Amniotic stem cell (primary cell): ENCODE measurements at regions not wholly inside any gene's neighbourhood (a gene's known extent, or its start where the extent isn't known, plus 50 kb on each side); places are given as distances from the start of the nearest gene placed in this dataset.
A peak's percentile ranks its signal among the peaks of the same experiment; 100 is the strongest.

Experiments
- DNase-seq: peaks from one replicate; lab custom pipeline; 2025; lab: John Stamatoyannopoulos, UW

GRCh38 chr4:146998157-146998556 is 52.5 kb upstream of the TTC29 start:
- DNase-seq = no peak

GRCh38 chr4:147003956-147004809 is 58.5 kb upstream of the TTC29 start:
- DNase-seq = no peak

GRCh38 chr4:147006229-147006628 is 60.6 kb upstream of the TTC29 start:
- no peak for DNase-seq

GRCh38 chr4:147009875-147010274 is 64.2 kb upstream of the TTC29 start:
- DNase-seq = no peak

GRCh38 chr4:147011411-147011810 is 65.7 kb upstream of the TTC29 start:
- no peak for DNase-seq

- no peak for DNase-seq
These were observed 66.5 kb upstream of the TTC29 start for GRCh38 chr4:147012059-147012707.

GRCh38 chr4:147014946-147015345 is 69.3 kb upstream of the TTC29 start:
- no peak for DNase-seq

- DNase-seq = no peak
These were observed 69.8 kb upstream of the TTC29 start for GRCh38 chr4:147015491-147015890.

- DNase-seq = no peak
These were observed 71.4 kb upstream of the TTC29 start for GRCh38 chr4:147017081-147017480.

GRCh38 chr4:147019091-147019490 is 73.4 kb upstream of the TTC29 start:
- peak; percentile 51 for DNase-seq

- DNase-seq = no peak
These were observed 74.8 kb upstream of the TTC29 start for GRCh38 chr4:147020456-147020855.

- no peak for DNase-seq
These were observed 79.4 kb upstream of the TTC29 start for GRCh38 chr4:147025042-147025441.

- no peak for DNase-seq
These were observed 83.6 kb upstream of the TTC29 start for GRCh38 chr4:147029296-147029695.

GRCh38 chr4:147034372-147034771 is 88.7 kb upstream of the TTC29 start:
- DNase-seq = no peak

- DNase-seq = no peak
These were observed 91.4 kb upstream of the TTC29 start for GRCh38 chr4:147037069-147037468.

GRCh38 chr4:147039976-147040575 is 94.4 kb upstream of the TTC29 start:
- no peak for DNase-seq

- no peak for DNase-seq
These were observed 95.2 kb upstream of the TTC29 start for GRCh38 chr4:147040874-147041273.

GRCh38 chr4:147041376-147041775 is 95.7 kb upstream of the TTC29 start:
- DNase-seq = no peak

GRCh38 chr4:147042046-147042445 is 96.4 kb upstream of the TTC29 start:
- DNase-seq = no peak

GRCh38 chr4:147044241-147044640 is 98.6 kb upstream of the TTC29 start:
- DNase-seq = no peak

- no peak for DNase-seq
These were observed 104.3 kb upstream of the TTC29 start for GRCh38 chr4:147049946-147050345.

GRCh38 chr4:147050356-147050765 is 104.7 kb upstream of the TTC29 start:
- DNase-seq = peak; percentile 46

- no peak for DNase-seq
These were observed 106.7 kb upstream of the TTC29 start for GRCh38 chr4:147052361-147052760.
